SK-N-SH (cell line): ENCODE measurements at regions not wholly inside any gene's neighbourhood (a gene's known extent, or its start where the extent isn't known, plus 50 kb on each side); places are given as distances from the start of the nearest gene placed in this dataset.

Experiments used
- MAX ChIP-seq: IDR thresholded peaks from 2 replicates; pipeline ENCODE4 v1.4.0; 2012; ENCODE audit warnings: low read depth
- NFIC ChIP-seq: IDR thresholded peaks from 2 replicates; pipeline ENCODE4 v1.4.0; 2012; ENCODE audit warnings: borderline replicate concordance

- TF ChIP-seq NFIC = no peak
- no peak for TF ChIP-seq MAX
These were observed 417.2 kb upstream of the KAZN start for GRCh38 chr1:14181191-14181795.
